ENCODE measurements at regions not wholly inside any gene's neighbourhood (a gene's known extent, or its start where the extent isn't known, plus 50 kb on each side); places are given as distances from the start of the nearest gene placed in this dataset.
"Not testable (repeated sequence)": the region's sequence is repeated elsewhere in the genome, so short reads cannot be mapped to it uniquely, and the experiment has no call there.

GRCh38 chr6:6724539-6725467 is 136.3 kb downstream of the LY86 start:
- peak; percentile 22 to 71 (median 56) for DNase-seq

- no peak for DNase-seq
Observed at GRCh38 chr6:6725468-6726209, 137.1 kb downstream of the LY86 start.

- no peak for DNase-seq
Observed at GRCh38 chr6:6728169-6728941, 139.8 kb downstream of the LY86 start.

- no peak for DNase-seq
Observed at GRCh38 chr6:6729971-6730370, 141.5 kb downstream of the LY86 start.

DNA sequence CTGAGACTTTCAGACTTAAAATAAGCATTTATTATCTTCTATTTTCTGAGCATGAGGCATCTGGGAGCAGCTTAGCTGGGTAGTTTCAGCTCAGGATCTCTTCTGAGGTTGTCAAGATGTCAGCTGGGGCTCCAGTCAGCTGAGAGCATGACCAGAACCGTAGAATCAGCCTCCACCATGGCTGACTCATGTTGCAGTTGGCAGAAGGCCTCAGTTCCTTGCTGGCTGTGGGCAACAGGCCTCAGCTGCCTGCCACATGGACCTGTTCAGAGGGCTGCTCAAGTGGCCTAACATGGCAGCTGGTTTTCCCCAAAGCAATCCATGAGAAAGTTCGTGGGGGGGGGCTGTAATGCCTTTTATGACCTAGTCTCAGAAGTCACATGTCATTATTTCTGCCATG is 142.3 kb downstream of the LY86 start:
- no peak for DNase-seq

- DNase-seq: no peak
Observed at GRCh38 chr6:6734479-6735465, 146.3 kb downstream of the LY86 start.

GRCh38 chr6:6736791-6737654 is 148.5 kb downstream of the LY86 start:
- no peak for DNase-seq

GRCh38 chr6:6737671-6738070 is 149.2 kb downstream of the LY86 start:
- no peak for DNase-seq

- DNase-seq: no peak
Observed at GRCh38 chr6:6738108-6738507, 149.6 kb downstream of the LY86 start.

GRCh38 chr6:6738922-6739716 is 150.6 kb downstream of the LY86 start:
- peak in 1 of 3 experiments; percentile 26 for DNase-seq

DNA sequence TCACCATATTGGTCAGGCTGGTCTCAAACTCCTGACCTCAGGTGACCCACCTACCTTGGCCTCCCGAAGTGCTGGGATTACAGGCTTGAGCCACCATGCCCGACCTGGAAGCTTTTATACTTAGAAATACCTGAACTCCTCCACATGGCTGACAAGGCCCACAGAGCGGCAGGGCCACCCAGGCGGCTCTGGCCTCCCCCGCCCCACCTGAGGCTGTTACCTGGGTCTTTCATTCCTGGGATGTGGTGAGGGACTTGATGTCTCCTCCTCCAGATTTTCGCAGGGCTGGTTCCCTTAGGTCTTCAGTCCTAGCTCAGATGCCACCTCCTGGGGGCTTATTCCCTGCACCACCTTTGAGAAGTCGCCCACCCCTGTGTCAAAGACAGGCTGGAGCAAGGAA is 152.1 kb downstream of the LY86 start:
- no peak for DNase-seq

GRCh38 chr6:6741264-6741663 is 152.7 kb downstream of the LY86 start:
- DNase-seq: no peak

- peak in 1 of 3 experiments; percentile 28 for DNase-seq
Observed at GRCh38 chr6:6742535-6742934, 154.0 kb downstream of the LY86 start.

- no peak for DNase-seq
Observed at GRCh38 chr6:6744551-6744950, 156.0 kb downstream of the LY86 start.

DNA sequence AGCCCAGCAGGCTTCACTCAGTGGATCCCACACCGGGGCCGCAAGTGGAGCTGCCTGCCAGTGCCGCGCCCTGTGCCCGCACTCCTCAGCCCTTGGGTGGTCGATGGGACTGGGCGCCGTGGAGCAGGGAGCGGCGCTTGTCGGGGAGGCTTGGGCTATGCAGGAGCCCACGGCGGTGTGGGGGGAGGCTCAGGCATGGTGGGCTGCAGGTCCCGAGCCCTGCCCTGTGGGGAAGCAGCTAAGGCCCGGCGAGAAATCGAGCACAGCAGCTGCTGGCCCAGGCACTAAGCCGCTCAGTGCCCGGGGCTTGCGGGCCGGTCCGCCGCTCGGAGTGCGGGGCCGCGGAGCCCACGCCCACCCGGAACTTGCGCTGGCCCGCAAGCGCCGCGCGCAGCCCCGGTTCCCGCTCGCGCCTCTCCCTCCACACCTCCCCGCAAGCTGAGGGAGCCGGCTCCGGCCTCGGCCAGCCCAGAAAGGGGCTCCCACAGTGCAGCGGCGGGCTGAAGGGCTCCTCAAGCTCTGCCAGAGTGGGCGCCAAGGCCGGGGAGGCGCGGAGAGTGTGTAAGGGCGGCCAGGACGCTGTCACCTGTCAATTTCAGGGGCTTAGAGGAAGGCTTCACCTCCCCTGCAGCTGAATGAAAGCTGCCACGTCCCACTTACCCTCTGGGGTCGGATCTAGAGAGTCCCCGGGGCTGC is 157.3 kb downstream of the LY86 start:
- DNase-seq: not testable (repeated sequence)

DNA sequence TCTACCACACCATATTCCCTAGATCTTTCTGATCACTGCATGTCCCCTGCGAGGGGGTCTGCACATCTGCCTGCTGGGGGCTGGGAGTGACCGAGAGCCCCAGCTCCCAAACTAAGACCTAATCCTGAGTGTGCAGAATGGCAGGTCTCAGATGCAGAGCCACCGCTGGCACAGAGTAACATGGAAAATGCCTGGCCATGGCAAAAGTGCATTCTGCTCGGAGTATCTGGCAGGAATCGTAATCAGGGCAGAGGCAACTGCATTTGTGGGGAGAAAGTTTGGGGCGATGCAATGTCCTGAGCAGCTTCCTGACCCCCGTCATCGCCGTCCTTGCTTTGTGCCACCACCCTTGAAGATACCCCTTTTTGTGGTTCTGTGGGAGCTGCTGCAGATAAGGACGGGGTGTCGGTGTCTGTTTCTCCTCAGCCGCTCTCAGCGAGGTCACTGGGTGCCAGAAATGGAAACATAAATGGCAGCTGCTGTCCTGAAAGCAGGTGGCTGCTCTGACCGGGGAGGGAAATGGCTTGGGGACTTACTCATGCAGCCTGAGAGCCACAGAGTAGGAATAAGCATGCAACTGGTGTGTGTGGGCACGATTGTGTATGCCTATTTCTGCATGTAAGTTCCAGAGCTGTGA is 157.9 kb downstream of the LY86 start:
- DNase-seq: no peak

GRCh38 chr6:6746970-6747338 is 158.4 kb downstream of the LY86 start:
- DNase-seq: no peak

DNA sequence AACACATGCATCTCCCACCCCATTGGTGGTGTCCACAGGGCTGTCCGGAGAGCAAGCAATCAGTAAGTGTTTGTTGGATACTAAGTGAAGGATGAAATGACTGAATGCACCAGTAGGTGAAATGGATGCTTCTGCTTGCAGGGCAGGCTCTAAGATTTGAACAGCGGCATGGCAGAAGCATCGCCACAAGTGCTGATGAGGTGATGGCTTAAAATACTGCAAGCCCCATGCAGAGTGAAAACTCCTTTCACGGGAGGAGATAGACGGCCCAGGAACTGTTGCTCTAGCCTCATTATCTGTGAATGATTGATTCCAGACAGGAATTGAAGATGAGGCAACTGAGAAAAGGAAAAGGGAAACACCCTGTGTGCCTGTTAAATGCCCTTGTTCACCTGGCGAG is 158.9 kb downstream of the LY86 start:
- DNase-seq: no peak

DNA sequence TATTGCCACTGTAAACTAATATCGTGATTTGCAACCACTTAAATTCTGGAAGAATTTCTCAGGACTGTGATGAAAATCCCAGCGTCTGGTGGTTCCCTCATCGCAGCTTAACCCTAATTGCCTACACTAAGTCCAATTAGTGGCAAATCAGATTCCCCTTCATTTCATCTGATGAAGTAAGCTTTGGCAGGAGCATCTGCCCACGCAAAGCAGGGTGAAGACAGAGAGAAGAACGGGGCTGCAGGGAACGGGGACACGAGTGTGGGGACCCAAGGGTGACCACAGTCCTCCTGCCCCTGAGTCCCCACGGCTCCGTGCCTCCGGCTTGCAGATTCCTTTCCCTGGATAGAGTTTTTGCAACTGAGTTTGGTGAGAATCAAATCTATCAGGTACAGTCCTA is 159.5 kb downstream of the LY86 start:
- DNase-seq: no peak
